Stimulated activated naive B cell treated with anti-CD40 and anti-IgM and Interleukin-4, amounts not matched to agents 10 μg/mL and 1 μg/mL and 100 μg/mL, for 72 hours (primary cell): ENCODE measurements at regions not wholly inside any gene's neighbourhood (a gene's known extent, or its start where the extent isn't known, plus 50 kb on each side); places are given as distances from the start of the nearest gene placed in this dataset.
"Not testable (repeated sequence)": the region's sequence is repeated elsewhere in the genome, so short reads cannot be mapped to it uniquely, and the experiment has no call there.

ENCODE experiments used
- ATAC-seq, 2 donors: fragments of 150-1000 bp; cut with Tn5 transposase; replicated peaks; 2 replicates each; pipeline ENCODE4 v1.10.0; 2021; ENCODE audit warnings: moderate library complexity in 1 of 2
- DNase-seq: peaks from one replicate; pipeline ENCODE4 v3.0.0; 2021
- H3K27ac Mint-ChIP-seq: one replicate; pipeline ENCODE4 v1.8.0; 2022; ENCODE audit warnings: mild to moderate bottlenecking, mixed read lengths
- H3K27me3 Mint-ChIP-seq, 2 donors: one replicate each; pipeline ENCODE4 v1.8.0; 2022; ENCODE audit warnings: mixed read lengths in 2 of 2
- H3K36me3 Mint-ChIP-seq, 2 donors: one replicate each; pipeline ENCODE4 v1.8.0; 2022; ENCODE audit warnings: mixed read lengths in 2 of 2, mild to moderate bottlenecking in 1 of 2
- H3K4me1 Mint-ChIP-seq, 2 donors: one replicate each; pipeline ENCODE4 v1.8.0; 2022; ENCODE audit warnings: mixed read lengths in 2 of 2, mild to moderate bottlenecking in 1 of 2
- H3K4me3 Mint-ChIP-seq, 2 donors: one replicate each; pipeline ENCODE4 v1.8.0; 2022; ENCODE audit warnings: mild to moderate bottlenecking in 2 of 2, mixed read lengths in 2 of 2, moderate library complexity in 1 of 2
- H3K9me3 Mint-ChIP-seq, 2 donors: one replicate each; pipeline ENCODE4 v1.8.0; 2022; ENCODE audit warnings: mixed read lengths in 2 of 2, mild to moderate bottlenecking in 1 of 2

DNA sequence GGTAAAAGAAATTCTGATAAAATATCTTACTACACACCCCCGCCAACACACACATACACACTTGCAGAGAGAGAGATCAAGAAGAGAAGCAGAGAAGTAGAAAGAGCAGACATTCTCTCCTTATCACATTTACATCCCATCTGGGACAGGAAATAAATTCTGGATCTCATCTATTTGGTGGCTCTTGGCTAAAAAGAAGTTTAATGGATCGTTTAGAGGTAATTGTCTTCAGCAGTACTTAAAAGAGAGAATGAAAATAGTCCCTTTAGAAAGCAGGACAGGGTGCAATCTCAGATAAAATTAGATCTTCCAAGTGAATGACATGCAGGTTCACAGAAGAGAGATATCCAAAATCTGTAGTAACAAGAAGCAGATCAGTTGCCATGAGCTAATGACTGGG lies 1392.5 kb downstream of the RAPGEF2 start:
- Mint-ChIP-seq H3K9me3 (peaks cover 9 to 18% of the 10 kb centered on the region in 2 donors), H3K4me1 (no peaks in the 10 kb centered on the region), H3K27ac (no peak overlapping the region), H3K36me3 (no peaks in the 10 kb centered on the region), H3K4me3 (no peak overlapping the region), H3K27me3 (no peaks in the 10 kb centered on the region)
- DNase-seq, result no peak
- no peak for ATAC-seq

DNA sequence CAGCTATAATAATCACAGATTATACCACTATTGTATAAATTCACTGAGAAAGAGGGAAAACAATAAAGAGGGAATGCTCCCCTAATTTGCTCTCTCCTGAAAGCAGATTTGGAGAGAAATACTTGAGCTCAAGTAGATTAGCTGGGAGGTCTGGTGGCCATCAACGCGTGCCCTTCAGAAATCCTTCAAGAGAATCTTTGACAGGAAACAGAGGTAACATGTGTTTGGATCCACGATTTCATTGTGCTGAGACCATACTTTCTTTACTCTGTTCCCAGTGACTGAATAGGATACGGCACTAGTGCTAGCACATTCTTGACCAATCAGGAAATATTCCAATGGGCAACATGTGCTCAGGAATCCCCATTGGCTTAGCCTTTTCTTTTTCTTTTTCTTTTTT lies 1395.3 kb downstream of the RAPGEF2 start:
- Mint-ChIP-seq H3K4me1 (no peaks in the 10 kb centered on the region), H3K36me3 (no peaks in the 10 kb centered on the region), H3K27me3 (no peaks in the 10 kb centered on the region), H3K4me3 (no peak overlapping the region), H3K27ac (no peak overlapping the region), H3K9me3 (peaks cover 3 to 13% of the 10 kb centered on the region in 2 donors)
- DNase-seq (no peak), ATAC-seq (no peak)

DNA sequence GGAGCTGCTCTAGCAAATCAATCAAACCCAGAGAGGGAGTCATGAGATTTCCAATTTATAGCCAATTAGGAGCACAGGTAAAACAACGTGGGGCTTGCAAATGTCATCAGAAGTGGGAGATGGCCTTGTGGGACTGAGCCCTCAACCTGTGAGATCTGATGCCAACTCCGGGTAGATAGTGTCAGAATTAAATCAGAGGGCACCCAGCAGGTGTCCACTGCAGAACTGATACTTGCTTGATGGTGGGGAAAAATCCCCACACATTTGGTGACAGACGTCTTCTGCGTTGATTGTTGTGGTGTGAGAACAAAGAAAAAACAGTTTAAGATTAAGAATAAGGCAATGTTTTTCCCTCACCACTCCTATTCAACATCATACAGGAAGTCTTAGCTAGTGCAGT lies 1402.8 kb downstream of the RAPGEF2 start:
- Mint-ChIP-seq H3K27me3 (no peaks in the 10 kb centered on the region), H3K4me3 (no peak overlapping the region), H3K36me3 (no peaks in the 10 kb centered on the region), H3K9me3 (no peaks in the 10 kb centered on the region), H3K4me1 (no peaks in the 10 kb centered on the region), H3K27ac (no peak overlapping the region)
- no peak for DNase-seq
- no peak for ATAC-seq

DNA sequence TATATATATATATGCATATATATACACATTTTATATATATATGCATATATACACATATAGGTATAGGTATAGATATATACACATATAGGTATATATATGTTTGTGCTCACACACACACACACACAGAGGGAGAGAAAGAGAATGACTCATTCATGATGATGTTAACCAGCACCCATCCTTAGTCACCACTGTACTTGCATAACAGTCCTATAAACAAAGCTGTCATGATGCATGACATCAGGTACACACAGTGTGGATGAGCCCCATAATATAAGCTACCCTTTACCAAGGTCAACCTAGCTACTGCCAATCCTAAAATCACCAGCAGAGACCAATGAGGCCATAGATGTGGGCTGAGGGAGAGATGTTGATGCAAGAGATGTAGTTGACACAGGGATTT lies 1408.0 kb downstream of the RAPGEF2 start:
- H3K27me3 Mint-ChIP-seq, result no peaks in the 10 kb centered on the region
- no peak overlapping the region for H3K4me3 Mint-ChIP-seq
- no peak overlapping the region for H3K27ac Mint-ChIP-seq
- DNase-seq, result no peak
- H3K4me1 Mint-ChIP-seq, result no peaks in the 10 kb centered on the region
- ATAC-seq, result no peak
- H3K9me3 Mint-ChIP-seq, result no peaks in the 10 kb centered on the region
- H3K36me3 Mint-ChIP-seq, result no peaks in the 10 kb centered on the region

DNA sequence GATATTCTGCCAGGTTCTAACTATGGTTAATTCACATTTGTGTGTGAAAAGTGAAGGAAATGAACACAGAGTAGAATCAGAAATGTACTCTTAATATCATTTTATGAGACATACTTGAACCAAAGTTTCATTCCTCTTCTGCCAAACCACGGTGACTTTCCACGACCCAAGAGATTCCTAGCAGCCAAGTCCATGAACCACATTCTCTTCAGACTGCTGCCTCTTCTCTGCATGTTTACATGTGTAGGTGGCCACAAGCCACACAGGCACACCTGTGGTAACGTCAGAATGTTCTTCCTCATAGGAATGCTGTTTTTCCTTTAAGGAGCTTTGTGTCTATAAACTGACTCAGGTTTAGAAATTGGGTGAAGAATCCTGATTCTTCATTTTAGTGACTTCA lies 1411.2 kb downstream of the RAPGEF2 start:
- Mint-ChIP-seq H3K27me3 (no peaks in the 10 kb centered on the region), H3K9me3 (no peaks in the 10 kb centered on the region), H3K4me3 (no peak overlapping the region), H3K27ac (no peak overlapping the region), H3K4me1 (no peaks in the 10 kb centered on the region), H3K36me3 (no peaks in the 10 kb centered on the region)
- ATAC-seq (no peak), DNase-seq (no peak)

DNA sequence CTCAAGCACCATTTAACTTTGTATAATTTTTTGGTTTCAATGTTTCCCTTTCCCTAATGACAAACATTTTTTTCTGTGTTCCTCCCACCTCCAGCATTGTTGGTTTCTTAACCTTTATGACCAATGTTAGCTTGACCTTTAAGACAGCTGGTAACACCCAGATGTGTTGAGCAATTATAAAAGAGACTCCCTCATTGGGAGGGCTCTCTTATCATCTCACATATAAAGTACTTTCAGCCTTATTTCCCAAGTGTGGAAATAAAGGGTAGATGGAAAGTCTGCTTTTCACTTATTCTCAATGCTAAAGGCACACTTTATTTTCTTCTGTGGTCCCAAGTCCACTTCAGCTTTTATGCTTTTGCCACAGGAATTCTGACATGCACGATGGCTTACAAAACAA lies 1420.4 kb downstream of the RAPGEF2 start:
- Mint-ChIP-seq H3K4me3 (no peak overlapping the region), H3K36me3 (no peaks in the 10 kb centered on the region), H3K9me3 (peaks cover 3 to 4% of the 10 kb centered on the region in 2 donors), H3K27ac (no peak overlapping the region), H3K27me3 (no peaks in the 10 kb centered on the region), H3K4me1 (no peaks in the 10 kb centered on the region)
- ATAC-seq (no peak), DNase-seq (no peak)

DNA sequence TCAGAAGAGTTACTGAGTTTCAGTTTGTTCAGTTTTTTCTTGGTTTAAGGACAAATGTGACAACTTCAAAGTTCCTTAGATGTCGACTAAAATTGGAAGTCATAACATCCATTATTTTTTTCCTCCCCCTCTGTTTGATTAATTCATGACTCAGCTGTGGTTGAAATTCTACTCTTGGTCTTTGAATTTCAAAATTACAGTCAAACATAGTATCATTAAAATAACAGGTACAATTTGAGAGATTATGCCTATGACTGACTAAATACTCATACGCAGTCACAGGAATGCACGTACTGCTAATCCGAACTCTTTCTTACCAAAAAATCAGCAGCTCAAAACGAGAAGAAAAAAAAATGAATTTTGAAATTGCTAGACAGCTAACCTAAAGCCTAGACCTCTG lies 1434.8 kb downstream of the RAPGEF2 start:
- no peaks in the 10 kb centered on the region for H3K4me1 Mint-ChIP-seq
- no peak overlapping the region for H3K27ac Mint-ChIP-seq
- no peak for ATAC-seq

DNA sequence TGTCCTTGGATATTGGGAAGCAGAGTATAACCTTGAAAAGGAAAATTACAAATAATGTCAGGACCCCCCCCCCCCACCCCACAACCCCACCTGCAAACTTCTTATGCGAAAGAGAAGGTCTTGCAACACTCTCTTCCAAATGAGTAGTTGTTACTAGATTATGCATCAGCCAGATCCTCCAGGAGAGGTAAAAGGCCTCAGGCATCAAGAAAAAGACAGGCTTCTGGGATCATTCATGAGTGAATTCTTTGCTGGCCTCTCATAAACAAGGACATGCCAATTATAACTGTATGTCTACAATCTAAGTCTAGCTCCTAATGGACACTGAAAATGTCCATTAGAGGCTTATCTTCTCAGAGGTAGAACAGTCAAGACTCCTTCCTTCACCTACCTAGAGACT lies 1443.3 kb downstream of the RAPGEF2 start:
- ATAC-seq (no peak), DNase-seq (no peak)
- Mint-ChIP-seq H3K27me3 (no peaks in the 10 kb centered on the region), H3K36me3 (no peaks in the 10 kb centered on the region), H3K4me3 (no peak overlapping the region), H3K27ac (no peak overlapping the region), H3K9me3 (peaks cover 4 to 8% of the 10 kb centered on the region in 2 donors), H3K4me1 (no peaks in the 10 kb centered on the region)

More for the DNA sequence above, 1434.8 kb downstream of the RAPGEF2 start:
- no peaks in the 10 kb centered on the region for H3K36me3 Mint-ChIP-seq
- H3K9me3 Mint-ChIP-seq, result peaks cover 0 to 3% of the 10 kb centered on the region in 2 donors
- no peak overlapping the region for H3K4me3 Mint-ChIP-seq
- DNase-seq, result no peak
- no peaks in the 10 kb centered on the region for H3K27me3 Mint-ChIP-seq

DNA sequence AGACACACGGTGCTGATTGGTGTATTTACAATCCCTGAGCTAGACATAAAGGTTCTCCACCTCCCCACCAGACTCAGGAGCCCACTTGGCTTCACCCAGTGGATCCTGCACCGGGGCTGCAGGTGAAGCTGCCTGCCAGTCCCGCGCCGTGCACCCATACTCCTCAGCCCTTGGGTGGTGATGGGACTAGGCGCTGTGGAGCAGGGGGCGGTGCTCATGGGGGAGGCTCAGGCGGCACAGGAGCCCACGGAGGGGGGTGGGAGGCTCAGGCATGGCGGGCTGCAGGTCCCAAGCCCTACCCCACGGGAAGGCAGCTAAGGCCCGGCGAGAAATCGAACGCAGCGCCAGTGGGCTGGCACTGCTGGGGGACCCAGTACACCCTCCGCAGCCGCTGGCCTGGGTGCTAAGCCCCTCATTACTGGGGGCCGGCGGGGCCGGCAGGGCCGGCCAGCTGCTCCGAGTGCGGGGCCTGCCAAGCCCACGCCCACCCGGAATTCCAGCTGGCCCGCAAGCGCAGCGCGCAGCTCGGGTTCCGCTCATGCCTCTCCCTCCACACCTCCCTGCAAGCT lies 1447.2 kb downstream of the RAPGEF2 start:
- H3K9me3 Mint-ChIP-seq, H3K27ac Mint-ChIP-seq, ATAC-seq, H3K4me1 Mint-ChIP-seq, DNase-seq, H3K4me3 Mint-ChIP-seq, H3K27me3 Mint-ChIP-seq, H3K36me3 Mint-ChIP-seq: not testable (repeated sequence)

DNA sequence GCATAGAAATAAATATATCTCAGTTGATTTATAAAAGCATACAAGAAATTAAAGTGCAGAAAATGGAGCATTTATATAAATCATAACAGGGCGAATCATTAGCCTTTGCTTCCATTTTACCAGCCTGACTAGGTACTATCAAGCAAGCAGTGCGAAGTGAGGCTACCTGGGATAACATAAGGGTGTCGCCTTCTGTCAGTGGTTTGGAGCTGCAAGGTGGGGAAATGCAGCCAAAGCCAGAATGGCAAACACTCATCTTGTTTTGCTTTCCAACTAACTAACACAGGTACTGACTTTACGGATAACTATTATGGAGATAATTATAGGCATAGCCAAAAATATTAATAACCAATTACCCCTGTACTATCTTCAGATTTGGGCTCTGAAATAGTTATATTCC lies 1459.8 kb downstream of the RAPGEF2 start:
- Mint-ChIP-seq H3K4me3 (no peak overlapping the region), H3K27me3 (no peaks in the 10 kb centered on the region), H3K27ac (no peak overlapping the region), H3K9me3 (no peaks in the 10 kb centered on the region), H3K4me1 (no peaks in the 10 kb centered on the region), H3K36me3 (no peaks in the 10 kb centered on the region)
- DNase-seq (no peak), ATAC-seq (no peak)

DNA sequence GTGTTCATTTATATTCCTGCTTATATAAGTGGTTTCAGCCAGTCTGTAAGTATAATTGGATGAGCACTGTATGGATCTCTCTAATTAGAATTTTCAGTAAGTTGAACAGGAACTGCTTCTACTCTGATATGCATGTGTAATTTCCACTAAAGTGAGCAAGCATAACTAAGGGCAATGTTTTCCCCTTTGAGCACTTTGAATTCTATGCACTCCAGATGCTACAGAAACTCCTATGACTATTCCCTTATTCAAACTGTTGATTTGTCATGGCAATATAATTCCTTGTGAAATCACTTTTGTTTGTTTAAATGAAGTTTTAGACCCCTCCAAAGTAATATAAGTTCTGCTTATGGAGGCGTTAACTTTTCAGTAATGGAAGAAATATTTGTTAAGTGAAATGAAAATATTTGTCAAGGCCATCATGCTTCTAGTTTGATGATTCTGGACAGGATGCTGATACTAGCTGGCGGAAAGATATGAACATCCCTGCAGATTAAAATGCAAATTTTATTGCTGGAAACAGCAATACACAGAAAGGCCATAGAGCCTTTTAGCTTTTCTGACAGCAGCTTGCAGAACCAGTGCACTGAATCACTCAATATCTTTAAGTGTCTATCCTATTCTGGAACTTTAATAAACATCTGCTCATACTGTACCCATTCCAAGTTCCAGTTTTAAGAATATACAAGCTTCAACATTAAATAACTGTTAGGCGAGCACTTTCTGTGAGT lies 1460.8 kb downstream of the RAPGEF2 start:
- no peak overlapping the region for H3K4me3 Mint-ChIP-seq
- H3K27me3 Mint-ChIP-seq, result no peaks in the 10 kb centered on the region
- H3K27ac Mint-ChIP-seq, result no peak overlapping the region
- no peak for DNase-seq
- no peaks in the 10 kb centered on the region for H3K9me3 Mint-ChIP-seq
- H3K4me1 Mint-ChIP-seq, result no peaks in the 10 kb centered on the region
- no peak for ATAC-seq
- no peaks in the 10 kb centered on the region for H3K36me3 Mint-ChIP-seq

DNA sequence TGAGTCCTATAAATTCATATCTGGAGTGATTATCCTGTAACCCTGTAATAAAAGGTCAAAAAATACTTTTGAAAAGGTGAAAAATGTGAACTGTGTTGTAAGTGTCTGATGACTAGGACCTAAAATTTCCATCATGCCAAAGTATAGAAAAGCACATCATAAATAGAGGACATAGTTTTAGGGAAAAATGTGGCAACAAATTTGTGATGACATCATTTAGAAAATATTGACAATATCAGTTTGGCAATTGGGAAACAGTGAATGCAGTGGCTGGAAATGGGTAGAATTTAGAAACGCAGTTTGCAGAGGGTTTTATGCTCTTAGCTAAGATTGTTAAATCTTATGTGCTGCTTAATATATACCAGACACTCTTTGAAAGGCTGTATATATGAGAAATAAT lies 1464.8 kb downstream of the RAPGEF2 start:
- H3K36me3 Mint-ChIP-seq, result no peaks in the 10 kb centered on the region
- H3K27me3 Mint-ChIP-seq, result no peaks in the 10 kb centered on the region
- H3K27ac Mint-ChIP-seq, result no peak overlapping the region
- no peak overlapping the region for H3K4me3 Mint-ChIP-seq
- ATAC-seq (no peak), DNase-seq (no peak)
- H3K4me1 Mint-ChIP-seq, result no peaks in the 10 kb centered on the region
- H3K9me3 Mint-ChIP-seq, result peaks cover 0 to 4% of the 10 kb centered on the region in 2 donors

DNA sequence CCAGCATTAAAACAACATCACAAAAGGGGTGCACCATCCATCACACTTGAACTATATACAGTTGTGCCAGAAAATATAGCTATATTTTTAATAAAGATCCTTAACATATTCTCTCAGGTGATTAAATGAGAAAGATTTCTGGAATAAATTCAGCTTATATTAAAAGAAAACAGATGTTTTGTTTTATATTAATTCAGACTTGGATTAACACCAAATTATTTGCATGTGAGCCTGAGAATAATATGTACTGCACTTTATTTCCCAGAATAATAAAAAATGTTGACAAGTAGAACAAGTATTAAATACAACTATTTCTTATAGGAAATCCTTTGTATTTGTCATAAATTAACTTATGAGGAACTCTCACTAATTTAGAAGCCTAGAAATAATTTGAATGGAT lies 1467.4 kb downstream of the RAPGEF2 start:
- Mint-ChIP-seq H3K9me3 (peaks cover 0 to 4% of the 10 kb centered on the region in 2 donors), H3K27ac (no peak overlapping the region), H3K27me3 (no peaks in the 10 kb centered on the region), H3K4me3 (no peak overlapping the region), H3K4me1 (no peaks in the 10 kb centered on the region), H3K36me3 (no peaks in the 10 kb centered on the region)
- DNase-seq (no peak), ATAC-seq (no peak)

DNA sequence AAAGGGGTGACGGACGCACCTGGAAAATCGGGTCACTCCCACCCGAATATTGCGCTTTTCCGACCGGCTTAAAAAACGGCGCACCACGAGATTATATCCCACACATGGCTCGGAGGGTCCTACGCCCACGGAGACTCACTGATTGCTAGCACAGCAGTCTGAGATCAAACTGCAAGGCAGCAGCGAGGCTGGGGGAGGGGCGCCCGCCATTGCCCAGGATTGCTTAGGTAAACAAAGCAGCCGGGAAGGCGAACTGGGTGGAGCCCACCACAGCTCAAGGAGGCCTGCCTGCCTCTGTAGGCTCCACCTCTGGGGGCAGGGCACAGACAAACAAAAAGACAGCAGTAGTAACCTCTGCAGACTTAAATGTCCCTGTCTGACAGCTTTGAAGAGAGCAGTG lies 1471.4 kb downstream of the RAPGEF2 start:
- H3K4me3 Mint-ChIP-seq, H3K4me1 Mint-ChIP-seq, H3K27ac Mint-ChIP-seq, ATAC-seq, H3K27me3 Mint-ChIP-seq, DNase-seq, H3K9me3 Mint-ChIP-seq, H3K36me3 Mint-ChIP-seq: not testable (repeated sequence)

DNA sequence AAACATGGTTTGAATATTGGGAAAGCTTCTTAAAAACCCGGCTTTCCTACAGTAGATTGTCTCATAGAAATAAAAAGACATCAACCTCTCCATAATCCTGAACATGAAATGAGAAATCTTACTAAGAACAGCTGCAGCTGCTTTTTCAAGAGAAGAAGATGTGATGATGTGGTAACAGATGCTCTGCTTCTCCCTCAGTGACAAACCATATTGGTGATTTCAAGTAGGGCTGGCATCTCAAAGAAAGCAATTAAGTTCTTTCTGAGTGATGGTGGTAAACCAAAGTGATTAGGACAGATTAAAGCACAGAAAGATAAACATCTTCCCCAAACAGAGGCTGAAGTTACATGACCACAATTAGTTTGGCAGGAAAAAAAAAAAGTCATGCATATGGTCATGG lies 1477.7 kb downstream of the RAPGEF2 start:
- DNase-seq, result no peak
- no peak for ATAC-seq
- H3K4me1 Mint-ChIP-seq, result no peaks in the 10 kb centered on the region
- H3K4me3 Mint-ChIP-seq, result no peak overlapping the region
- H3K36me3 Mint-ChIP-seq, result no peaks in the 10 kb centered on the region
- H3K27ac Mint-ChIP-seq, result no peak overlapping the region
- peaks cover 0 to 2% of the 10 kb centered on the region in 2 donors for H3K9me3 Mint-ChIP-seq
- H3K27me3 Mint-ChIP-seq, result no peaks in the 10 kb centered on the region
